SH-SY5Y (cell line): ENCODE measurements at regions not wholly inside any gene's neighbourhood (a gene's known extent, or its start where the extent isn't known, plus 50 kb on each side); places are given as distances from the start of the nearest gene placed in this dataset.

Source experiments
- GATA2 ChIP-seq: IDR thresholded peaks from 2 replicates; pipeline ENCODE4 v1.6.1; 2011; ENCODE audit warnings: mild to moderate bottlenecking, low read depth, low read length
- GATA3 ChIP-seq: IDR thresholded peaks from 2 replicates; pipeline ENCODE4 v1.6.1; 2011; ENCODE audit warnings: low read depth, mild to moderate bottlenecking, low read length, moderate library complexity

DNA sequence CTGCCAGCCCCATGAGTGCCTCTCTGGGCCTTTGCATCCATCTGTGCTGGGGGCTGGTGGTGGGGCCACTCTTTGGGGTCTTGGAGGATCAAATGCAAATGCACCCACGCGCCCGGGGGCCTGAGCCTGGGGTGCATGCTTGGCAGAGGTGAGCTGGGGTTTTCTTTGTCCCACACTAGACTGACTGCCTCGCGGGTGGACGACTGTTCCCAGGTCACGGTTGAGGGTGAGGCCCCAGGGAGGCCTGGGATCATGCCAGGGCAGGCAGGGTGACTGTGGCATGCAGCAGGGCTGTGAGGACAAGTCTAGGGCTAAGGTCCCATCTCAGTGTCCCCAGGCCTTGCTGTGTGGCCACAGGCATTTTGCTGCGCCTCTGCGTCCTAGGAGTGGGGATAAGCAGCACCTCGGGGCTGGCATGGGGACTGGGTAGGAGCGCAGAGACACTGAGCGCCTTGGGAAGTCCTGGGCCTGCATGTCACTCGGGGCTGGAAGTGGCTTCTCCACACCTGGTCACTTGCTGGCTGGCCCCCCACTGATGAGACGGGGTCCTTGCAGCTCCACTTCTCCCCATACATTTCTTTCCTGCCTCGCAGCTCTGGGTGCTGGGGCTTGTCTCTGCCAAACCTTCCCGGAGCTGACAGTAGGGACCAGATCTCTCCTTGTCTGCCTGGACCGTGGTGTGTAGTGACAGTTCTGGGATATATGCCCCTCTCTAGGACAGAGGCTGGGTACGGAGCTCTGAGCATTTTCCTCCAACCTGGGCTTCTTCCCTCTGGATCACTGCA lies 133.1 kb downstream of the CTTN start:
- no peak for TF ChIP-seq GATA3
- TF ChIP-seq GATA2: no peak
